Small intestine (tissue), 7 donors: ENCODE measurements at regions not wholly inside any gene's neighbourhood (a gene's known extent, or its start where the extent isn't known, plus 50 kb on each side); places are given as distances from the start of the nearest gene placed in this dataset.
A peak's percentile ranks its signal among the peaks of the same experiment; 100 is the strongest.

Experiments used
- DNase-seq, 2 donors: peaks; one replicate each; pipeline versions ENCODE4 v3.0.0 to v3.0.0-alpha.2; 2013
- FAIRE-seq: peaks from 2 replicates; lab custom pipeline; 2012; peaks lifted over from hg19 to GRCh38; lab: Jason Lieb, UNC
- H3K27ac ChIP-seq, 3 donors: one replicate each; pipeline ENCODE4 v1.5.1; 2013; ENCODE audit warnings: low read length in 2 of 3, mild to moderate bottlenecking in 2 of 3, control low read depth in 1 of 3, inconsistent platforms in 1 of 3, low read depth in 1 of 3, moderate library complexity in 1 of 3
- H3K27me3 ChIP-seq, 3 donors: one replicate each; pipeline ENCODE4 v1.6.1; 2013; ENCODE audit warnings: low read length in 3 of 3, inconsistent platforms in 1 of 3; ENCODE audit not compliant: control insufficient read depth in 3 of 3, insufficient read depth in 3 of 3
- H3K36me3 ChIP-seq, 3 donors: one replicate each; pipeline ENCODE4 v1.6.1; 2013; ENCODE audit warnings: low read length in 3 of 3, inconsistent platforms in 1 of 3, low read depth in 1 of 3, mild to moderate bottlenecking in 1 of 3, moderate library complexity in 1 of 3; ENCODE audit not compliant: control insufficient read depth in 3 of 3, insufficient read depth in 2 of 3
- H3K4me1 ChIP-seq, 3 donors: one replicate each; pipeline ENCODE4 v1.6.1; 2013; ENCODE audit warnings: low read length in 2 of 3, inconsistent platforms in 1 of 3, low read depth in 1 of 3, mild to moderate bottlenecking in 1 of 3, moderate library complexity in 1 of 3; ENCODE audit not compliant: control insufficient read depth in 3 of 3, insufficient read depth in 2 of 3
- H3K4me3 ChIP-seq, 3 donors: one replicate each; pipeline ENCODE4 v1.5.1; 2013; ENCODE audit warnings: low read length in 3 of 3, control low read depth in 1 of 3, inconsistent platforms in 1 of 3, low read depth in 1 of 3, mild to moderate bottlenecking in 1 of 3, moderate library complexity in 1 of 3
- H3K9me3 ChIP-seq, 2 donors: one replicate each; pipeline ENCODE4 v1.6.1; 2013; ENCODE audit warnings: low read depth in 1 of 2, low read length in 1 of 2; ENCODE audit not compliant: control insufficient read depth in 2 of 2, insufficient read depth in 1 of 2
- WGBS, 3 donors: extraction: QIAGEN DNeasy Blood & Tissue Kit; methylation state at CpG; one replicate each; pipeline ENCODE4 v1.1.7; 2013; 5-methylcytosine and 5-hydroxymethylcytosine counted together
- donor health status: healthy with polysubstance abuse.
- donor health status: control.
- donor health status: control.
- donor health status: Bipolar disorder and iron deficiency.
- donor health status: healthy.

- Histone ChIP-seq H3K36me3 (no peaks in the 10 kb centered on the region), H3K27ac (no peak overlapping the region), H3K9me3 (peaks cover 0 to 6% of the 10 kb centered on the region in 2 donors), H3K27me3 (no peaks in the 10 kb centered on the region), H3K4me1 (peaks cover 9 to 17% (median 11%) of the 10 kb centered on the region in 3 donors), H3K4me3 (no peak overlapping the region)
- DNase-seq = peak in 1 of 2 donors; percentile 39
- no peak for FAIRE-seq
- WGBS, 3 donors = 22 to 48% (median 31%) methylated on average over 6 of the region's 6 CpGs
Measured at GRCh38 chr6:14626556-14626955, 509.0 kb downstream of the CD83 start.

- no peak overlapping the region for H3K4me3 ChIP-seq
- H3K9me3 ChIP-seq = peaks cover 0 to 6% of the 10 kb centered on the region in 2 donors
- H3K36me3 ChIP-seq = no peaks in the 10 kb centered on the region
- H3K27me3 ChIP-seq = no peaks in the 10 kb centered on the region
- DNase-seq = no peak
- H3K27ac ChIP-seq = no peak overlapping the region
- WGBS, 3 donors = 42 to 64% (median 52%) methylated on average over 11 to 12 of the region's 12 CpGs
- peaks cover 0 to 3% (median 0%) of the 10 kb centered on the region in 3 donors for H3K4me1 ChIP-seq
- no peak for FAIRE-seq
Measured at GRCh38 chr6:14630016-14630415, 512.4 kb downstream of the CD83 start.

- no peak for FAIRE-seq
- no peaks in the 10 kb centered on the region for H3K4me1 ChIP-seq
- H3K27me3 ChIP-seq = no peaks in the 10 kb centered on the region
- no peak overlapping the region for H3K4me3 ChIP-seq
- H3K27ac ChIP-seq = no peak overlapping the region
- no peaks in the 10 kb centered on the region for H3K36me3 ChIP-seq
- WGBS, 3 donors = 73 to 82% (median 75%) methylated on average over 3 of the region's 3 CpGs
- DNase-seq = no peak
- no peaks in the 10 kb centered on the region for H3K9me3 ChIP-seq
Measured at GRCh38 chr6:14633479-14633878, 515.9 kb downstream of the CD83 start.

- Histone ChIP-seq H3K27ac (no peak overlapping the region), H3K9me3 (no peaks in the 10 kb centered on the region), H3K27me3 (no peaks in the 10 kb centered on the region), H3K36me3 (no peaks in the 10 kb centered on the region), H3K4me3 (no peak overlapping the region), H3K4me1 (peaks cover 0 to 2% (median 0%) of the 10 kb centered on the region in 3 donors)
- FAIRE-seq = no peak
- DNase-seq = no peak
- 71 to 78% (median 76%) methylated on average over 9 of the region's 9 CpGs for WGBS, 3 donors
Measured at GRCh38 chr6:14634072-14634471, 516.5 kb downstream of the CD83 start.

GRCh38 chr6:14635195-14635594, 517.6 kb downstream of the CD83 start:
- WGBS, 3 donors = 0% methylated on average over 1 of the region's 1 CpG
- Histone ChIP-seq H3K4me3 (no peak overlapping the region), H3K9me3 (no peaks in the 10 kb centered on the region), H3K36me3 (no peaks in the 10 kb centered on the region), H3K4me1 (peaks cover 0 to 4% (median 0%) of the 10 kb centered on the region in 3 donors), H3K27me3 (no peaks in the 10 kb centered on the region), H3K27ac (no peak overlapping the region)
- DNase-seq (peak in 1 of 2 donors; percentile 48), FAIRE-seq (no peak)

- Histone ChIP-seq H3K27me3 (no peaks in the 10 kb centered on the region), H3K27ac (peak overlapping the region in 1 of 3 donors; percentile 73), H3K9me3 (no peaks in the 10 kb centered on the region), H3K4me3 (no peak overlapping the region), H3K4me1 (peaks cover 0 to 4% (median 0%) of the 10 kb centered on the region in 3 donors), H3K36me3 (no peaks in the 10 kb centered on the region)
- FAIRE-seq (no peak), DNase-seq (peak in 1 of 2 donors; percentile 51)
- WGBS, 3 donors = 67 to 73% (median 70%) methylated on average over 6 of the region's 6 CpGs
Measured at GRCh38 chr6:14635934-14636591, 518.5 kb downstream of the CD83 start.

GRCh38 chr6:14638435-14638905, 520.9 kb downstream of the CD83 start:
- H3K27ac ChIP-seq = peak overlapping the region in 1 of 3 donors; percentile 13

GRCh38 chr6:14638906-14639761, 521.6 kb downstream of the CD83 start:
- WGBS, 3 donors = 7 to 11% (median 9%) methylated on average over 13 of the region's 13 CpGs
- FAIRE-seq (no peak), DNase-seq (peak; percentile 66 to 70)
- H3K27ac ChIP-seq = peak overlapping the region; percentile 13 to 60 (median 33)
- H3K36me3 ChIP-seq = no peaks in the 10 kb centered on the region
- peak overlapping the region in 1 of 3 donors; percentile 5 for H3K4me3 ChIP-seq
- H3K9me3 ChIP-seq = no peaks in the 10 kb centered on the region
- peaks cover 0 to 4% (median 0%) of the 10 kb centered on the region in 3 donors for H3K4me1 ChIP-seq
- no peaks in the 10 kb centered on the region for H3K27me3 ChIP-seq

More at GRCh38 chr6:14638435-14638905, 520.9 kb downstream of the CD83 start:
- no peak for FAIRE-seq
- DNase-seq = no peak
- Histone ChIP-seq H3K36me3 (no peaks in the 10 kb centered on the region), H3K9me3 (no peaks in the 10 kb centered on the region), H3K4me3 (peak overlapping the region in 1 of 3 donors; percentile 5), H3K4me1 (peaks cover 0 to 4% (median 0%) of the 10 kb centered on the region in 3 donors), H3K27me3 (no peaks in the 10 kb centered on the region)
- WGBS, 3 donors = 22 to 48% (median 39%) methylated on average over 4 of the region's 4 CpGs
